Stimulated activated CD4-positive, alpha-beta T cell treated with anti-CD3 and anti-CD28 coated beads, Interleukin-1b, Interleukin-23, amount 100 ng/mL, for 1 hour (primary cell): ENCODE measurements at regions not wholly inside any gene's neighbourhood (a gene's known extent, or its start where the extent isn't known, plus 50 kb on each side); places are given as distances from the start of the nearest gene placed in this dataset.
"Not testable (repeated sequence)": the region's sequence is repeated elsewhere in the genome, so short reads cannot be mapped to it uniquely, and the experiment has no call there.

Source experiments
- DNase-seq, 2 donors: peaks; one replicate each; pipeline ENCODE4 v3.0.0-alpha.2; 2020; ENCODE audit warnings: low read depth in 2 of 2

- DNase-seq, result no peak
Measured at GRCh38 chr2:145755019-145755837, 1235.3 kb upstream of the ZEB2 start.

- no peak for DNase-seq
Measured at GRCh38 chr2:145753966-145754365, 1234.0 kb upstream of the ZEB2 start.

DNA sequence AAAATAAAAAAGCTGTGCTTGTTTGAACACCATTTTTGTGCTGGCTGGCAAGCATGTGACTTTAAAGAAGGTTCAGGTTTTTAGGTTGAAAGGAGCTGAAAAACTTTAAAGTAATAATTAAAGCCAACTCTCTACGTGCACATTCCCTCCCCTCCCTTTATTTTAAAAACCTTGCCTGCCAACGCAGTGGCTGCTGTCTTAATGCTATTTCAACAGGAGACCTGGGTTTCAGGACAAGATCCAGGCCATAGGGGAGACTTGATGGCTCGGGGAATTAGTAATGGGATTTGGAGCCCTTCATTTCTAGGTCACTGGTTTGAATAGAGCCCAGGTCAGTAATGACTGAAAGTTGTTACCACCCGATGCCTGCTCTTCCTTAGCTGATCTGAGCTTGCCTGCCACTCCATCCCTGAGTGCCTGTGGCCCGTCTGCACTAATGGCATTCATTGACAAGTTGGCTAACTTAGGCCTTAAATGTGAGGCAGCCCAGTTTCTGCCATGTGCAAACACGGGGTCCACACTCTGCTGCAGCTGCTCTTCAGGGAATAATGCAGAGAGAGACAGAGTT is 1233.2 kb upstream of the ZEB2 start:
- no peak for DNase-seq

DNA sequence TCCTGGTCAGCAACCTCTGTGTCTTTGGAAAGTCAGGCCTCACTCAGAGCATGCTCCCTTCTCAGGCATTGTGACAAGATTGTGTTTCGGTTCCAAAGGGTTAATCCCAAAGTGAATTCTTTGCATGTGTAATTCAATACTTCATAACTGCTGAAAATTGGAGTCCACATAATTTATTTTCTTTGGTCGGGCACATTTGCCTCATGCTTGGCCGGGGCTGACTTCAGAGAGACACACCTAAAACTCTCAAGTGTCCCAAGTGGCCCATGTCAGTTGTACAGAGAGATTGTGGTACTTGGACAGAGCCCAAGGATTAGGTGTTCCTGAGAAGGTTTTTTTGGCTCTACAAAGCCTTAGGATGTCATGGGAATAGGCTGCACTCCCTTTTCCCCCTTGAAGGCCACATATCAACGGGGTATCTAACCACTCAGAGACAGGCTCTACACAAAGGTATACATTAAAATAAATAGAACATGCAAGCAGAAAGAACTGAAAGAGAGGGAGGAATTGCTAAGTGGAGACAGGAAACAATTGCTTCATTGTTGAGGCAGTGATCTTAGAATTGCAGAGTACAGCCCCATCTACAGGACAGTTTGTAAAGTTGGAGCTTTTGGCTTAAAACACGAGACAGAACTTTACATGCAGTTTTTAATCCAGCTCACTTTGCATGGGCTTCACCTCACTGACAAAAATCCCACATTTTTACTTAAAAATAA is 1232.3 kb upstream of the ZEB2 start:
- no peak for DNase-seq

GRCh38 chr2:145751629-145752028 is 1231.7 kb upstream of the ZEB2 start:
- no peak for DNase-seq

DNA sequence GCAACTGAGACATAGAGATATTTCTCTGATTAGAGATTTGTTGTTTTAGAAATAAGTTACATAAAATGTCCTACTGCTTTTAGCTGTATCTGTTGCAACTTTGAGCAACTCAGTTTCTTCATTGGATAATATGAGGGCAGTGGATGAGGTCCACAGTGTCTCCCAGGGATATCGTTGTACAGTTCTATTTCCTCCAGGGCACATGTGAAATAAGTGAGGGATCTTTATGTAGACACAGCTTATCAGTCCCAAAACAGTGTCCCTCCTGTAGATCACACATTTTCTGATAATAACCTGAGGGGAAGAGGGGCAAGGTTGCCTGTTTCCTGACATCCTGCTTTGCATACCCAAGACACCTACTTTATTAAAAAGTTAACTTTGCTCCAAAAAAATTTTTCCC is 1231.2 kb upstream of the ZEB2 start:
- DNase-seq, result no peak

DNA sequence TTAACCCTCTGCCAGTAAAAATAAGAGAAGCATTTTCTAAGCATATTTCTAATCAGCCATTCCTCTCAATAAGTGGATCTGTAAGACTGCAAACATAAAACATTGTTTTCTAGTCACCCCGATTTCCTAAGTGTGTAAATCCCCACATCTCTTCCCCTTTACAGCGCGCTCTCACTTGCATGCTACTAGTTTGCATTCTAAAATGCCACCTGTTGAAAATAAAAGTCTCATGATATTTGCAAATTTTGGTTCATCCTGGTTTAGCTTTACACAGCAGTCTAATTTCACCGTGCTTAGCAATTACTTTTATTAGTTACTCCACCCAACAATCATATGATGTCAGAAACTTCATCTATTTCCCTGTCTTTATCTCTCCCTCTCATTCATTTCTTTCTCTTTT is 1230.7 kb upstream of the ZEB2 start:
- no peak for DNase-seq

GRCh38 chr2:145750144-145750543 is 1230.2 kb upstream of the ZEB2 start:
- no peak for DNase-seq

DNA sequence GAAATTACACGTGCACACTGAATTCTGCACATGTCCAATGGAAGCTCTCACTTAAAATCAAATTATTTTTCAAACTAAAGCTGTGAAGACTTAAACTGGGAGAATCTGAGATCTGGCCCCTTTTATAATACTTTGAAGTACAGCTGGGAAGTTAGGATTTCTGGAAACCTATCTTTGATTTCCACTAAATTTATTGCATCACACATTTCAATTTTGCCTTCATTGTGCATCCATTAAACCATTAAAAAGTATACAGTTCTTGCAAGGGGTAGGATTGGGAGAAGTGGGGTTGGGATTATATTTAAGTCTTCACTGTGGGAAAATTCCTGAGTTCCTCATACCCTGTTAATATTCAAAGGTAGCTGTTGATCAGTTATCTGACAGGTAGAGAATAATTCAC is 1229.6 kb upstream of the ZEB2 start:
- DNase-seq, result no peak

DNA sequence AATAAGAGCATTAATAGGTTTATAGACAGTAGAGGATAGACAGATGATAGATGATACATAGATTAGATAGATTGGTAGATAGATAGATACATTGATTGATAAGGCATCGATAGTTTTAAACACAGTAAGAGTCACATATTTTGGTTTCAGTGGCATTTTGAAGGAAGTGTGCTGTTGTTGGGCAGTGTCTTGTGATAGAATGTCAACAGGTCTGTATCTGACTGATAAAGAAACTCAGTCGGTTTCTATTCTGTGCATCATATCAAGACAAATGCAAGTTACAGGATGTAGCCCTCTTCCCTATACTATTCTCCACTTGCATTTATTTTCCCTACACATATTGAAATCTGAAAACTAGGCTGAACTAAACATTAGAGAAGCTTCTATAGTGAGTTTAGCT is 1229.0 kb upstream of the ZEB2 start:
- no peak for DNase-seq

DNA sequence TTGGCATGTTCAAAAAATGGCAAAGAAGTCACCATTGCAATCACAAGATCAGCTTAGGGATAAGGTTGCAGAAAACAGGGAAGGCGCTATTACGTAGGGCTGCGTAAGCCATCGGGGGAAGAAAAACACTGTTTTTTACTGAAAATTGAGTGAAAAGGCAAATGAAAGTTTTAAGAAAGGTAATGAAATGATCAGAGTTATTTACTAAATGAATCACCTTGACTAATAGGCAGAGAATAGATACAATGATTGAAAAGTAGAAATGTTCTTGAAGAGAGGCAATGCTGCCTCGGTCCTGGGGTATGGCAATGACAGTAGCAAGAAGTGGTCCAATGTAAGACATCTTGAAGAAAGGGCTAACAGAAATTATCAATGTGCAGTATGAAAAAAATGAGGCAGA is 1227.8 kb upstream of the ZEB2 start:
- DNase-seq, result no peak

- not testable (repeated sequence) for DNase-seq
Measured at GRCh38 chr2:145745387-145745721, 1225.4 kb upstream of the ZEB2 start.

- DNase-seq, result no peak
Measured at GRCh38 chr2:145744541-145745386, 1224.8 kb upstream of the ZEB2 start.

DNA sequence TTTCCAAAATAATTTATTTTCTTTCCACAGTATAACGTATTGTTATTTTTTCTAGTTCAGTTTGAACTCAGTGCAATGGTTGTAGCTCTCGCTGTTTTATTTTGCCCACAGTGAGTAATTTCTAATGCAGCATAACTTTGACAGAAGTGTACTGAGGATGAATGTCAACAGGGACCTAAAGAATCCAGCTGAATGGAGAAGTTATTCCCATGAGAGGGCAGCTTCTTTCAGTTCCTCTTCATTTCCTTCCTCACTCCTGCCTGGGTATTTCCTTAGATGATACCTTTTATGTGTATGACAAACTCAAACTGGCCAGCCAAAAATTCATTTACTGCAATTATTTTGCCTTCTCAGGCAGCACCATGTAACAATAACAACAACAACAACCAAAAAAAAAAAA is 1223.1 kb upstream of the ZEB2 start:
- DNase-seq, result no peak

- no peak for DNase-seq
Measured at GRCh38 chr2:145741636-145742035, 1221.7 kb upstream of the ZEB2 start.

DNA sequence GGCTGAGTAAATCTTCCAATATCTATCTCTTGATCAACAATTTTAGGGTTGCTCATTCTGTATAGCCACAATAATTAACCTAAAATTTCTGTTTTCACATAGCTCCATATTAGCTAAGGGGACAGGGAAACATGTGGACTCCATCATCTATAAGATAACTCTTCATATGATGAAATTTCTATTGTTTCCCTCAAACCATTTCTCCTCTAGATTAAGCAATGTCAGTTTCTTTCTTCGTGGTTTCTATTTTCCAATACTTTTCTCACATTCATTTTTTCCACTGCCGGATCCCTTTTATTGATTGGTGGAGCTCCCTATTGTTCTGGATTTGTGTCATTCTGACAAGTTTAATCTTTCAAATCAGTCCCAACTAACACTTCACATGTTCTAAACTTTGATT is 1221.3 kb upstream of the ZEB2 start:
- no peak for DNase-seq

- DNase-seq, result no peak
Measured at GRCh38 chr2:145740302-145740701, 1220.4 kb upstream of the ZEB2 start.

GRCh38 chr2:145739681-145740080 is 1219.8 kb upstream of the ZEB2 start:
- no peak for DNase-seq

- DNase-seq, result no peak
Measured at GRCh38 chr2:145736871-145737270, 1217.0 kb upstream of the ZEB2 start.

GRCh38 chr2:145731467-145731866 is 1211.5 kb upstream of the ZEB2 start:
- no peak for DNase-seq

- DNase-seq, result no peak
Measured at GRCh38 chr2:145729993-145730770, 1210.3 kb upstream of the ZEB2 start.
